ENCODE measurements at regions not wholly inside any gene's neighbourhood (a gene's known extent, or its start where the extent isn't known, plus 50 kb on each side); places are given as distances from the start of the nearest gene placed in this dataset.

DNA sequence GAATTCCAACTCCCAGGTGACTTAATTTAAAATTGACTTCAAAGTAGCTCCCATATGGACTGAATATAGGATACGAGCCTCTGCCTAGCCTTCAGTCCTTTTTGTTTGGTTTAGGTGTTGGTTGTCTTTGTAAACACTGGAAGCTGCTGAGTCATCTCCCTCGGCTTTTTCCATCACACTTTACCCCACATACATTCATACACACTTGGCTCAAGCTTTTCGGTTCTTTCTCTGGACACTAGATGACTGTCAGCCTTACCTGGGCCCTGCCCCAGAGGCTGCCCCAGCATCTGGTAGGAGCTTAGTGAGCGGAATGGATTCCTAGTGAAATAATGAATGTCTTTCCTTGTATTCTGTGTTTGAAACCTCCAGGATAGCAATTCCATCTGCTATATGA lies 201.5 kb upstream of the IL12A start:
- Histone ChIP-seq H3K4me1 (ENCODE audit: insufficient read depth, low read length) (no peaks in the 10 kb centered on the region), H3K4me3 (ENCODE audit: low read length) (no peak overlapping the region), H3K36me3 (ENCODE audit: insufficient read depth, low read length) (no peaks in the 10 kb centered on the region), H2AFZ (ENCODE audit: low read depth, low read length) (no peak overlapping the region), H3K9me3 (ENCODE audit: low read length) (no peaks in the 10 kb centered on the region), H3K27me3 (ENCODE audit: insufficient read depth, low read length) (no peaks in the 10 kb centered on the region)

DNA sequence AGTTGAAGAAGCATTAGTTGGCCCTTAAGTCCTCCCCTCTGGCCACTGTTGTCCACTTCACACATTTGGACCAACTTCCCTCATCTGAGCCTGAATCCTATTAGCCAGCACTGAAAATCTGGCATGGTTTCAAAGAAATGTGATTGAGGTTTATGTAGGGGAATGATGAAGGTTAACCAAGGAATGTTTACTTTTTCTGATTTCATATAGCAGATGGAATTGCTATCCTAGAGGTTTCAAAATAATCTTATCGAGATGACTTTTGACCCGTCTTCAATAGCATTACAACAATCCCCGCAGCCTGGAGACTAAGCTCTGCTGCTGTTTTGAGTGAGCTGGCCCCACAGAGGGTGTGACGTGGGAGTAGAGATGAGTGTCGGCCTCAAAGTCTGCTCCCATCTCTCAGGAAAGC lies 200.8 kb upstream of the IL12A start:
- Histone ChIP-seq H3K9me3 (ENCODE audit: low read length) (no peaks in the 10 kb centered on the region), H3K4me1 (ENCODE audit: insufficient read depth, low read length) (no peaks in the 10 kb centered on the region), H3K27me3 (ENCODE audit: insufficient read depth, low read length) (no peaks in the 10 kb centered on the region), H2AFZ (ENCODE audit: low read depth, low read length) (no peak overlapping the region), H3K4me3 (ENCODE audit: low read length) (no peak overlapping the region), H3K36me3 (ENCODE audit: insufficient read depth, low read length) (no peaks in the 10 kb centered on the region)

DNA sequence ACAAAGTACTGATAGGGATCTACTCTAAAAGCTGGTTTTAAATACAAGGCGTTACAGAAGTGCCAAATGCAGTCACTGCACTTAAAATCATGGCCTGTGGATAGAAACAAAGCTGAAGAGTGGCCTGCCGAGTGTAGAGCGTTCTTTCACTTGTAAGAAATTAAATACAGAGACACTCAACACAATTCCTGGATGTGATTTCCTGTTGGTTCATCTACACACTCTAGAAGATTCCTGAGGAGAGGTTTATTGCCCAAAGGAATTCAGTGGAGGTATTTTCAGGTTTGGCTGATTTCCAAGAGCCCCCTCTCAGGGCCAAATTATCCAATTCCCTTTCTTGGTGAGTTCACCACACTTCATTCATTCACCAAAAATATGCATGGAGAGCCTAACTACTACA lies 200.3 kb upstream of the IL12A start:
- Histone ChIP-seq H2AFZ (ENCODE audit: low read depth, low read length) (no peak overlapping the region), H3K9me3 (ENCODE audit: low read length) (no peaks in the 10 kb centered on the region), H3K27me3 (ENCODE audit: insufficient read depth, low read length) (no peaks in the 10 kb centered on the region), H3K4me1 (ENCODE audit: insufficient read depth, low read length) (no peaks in the 10 kb centered on the region), H3K4me3 (ENCODE audit: low read length) (no peak overlapping the region), H3K36me3 (ENCODE audit: insufficient read depth, low read length) (no peaks in the 10 kb centered on the region)

DNA sequence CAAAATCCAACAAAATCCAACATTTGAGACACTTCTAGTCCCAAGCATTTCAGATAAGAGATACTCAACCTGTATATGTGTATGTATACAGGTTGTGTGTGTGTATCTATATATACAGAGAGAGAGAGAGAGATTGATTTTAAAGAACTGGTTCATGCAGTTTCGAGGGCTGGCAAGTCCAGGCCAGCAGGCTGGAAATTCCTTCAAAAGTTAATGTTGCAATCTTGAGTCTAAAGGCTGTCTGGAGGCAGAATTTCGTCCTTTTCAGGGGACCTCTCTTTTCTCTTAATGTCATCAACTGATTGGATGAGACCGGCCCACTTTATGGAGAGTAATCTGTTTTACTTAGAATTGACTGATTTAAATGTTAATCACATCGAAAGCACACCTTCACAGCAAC lies 199.6 kb upstream of the IL12A start:
- Histone ChIP-seq H2AFZ (ENCODE audit: low read depth, low read length) (no peak overlapping the region), H3K4me1 (ENCODE audit: insufficient read depth, low read length) (no peaks in the 10 kb centered on the region), H3K36me3 (ENCODE audit: insufficient read depth, low read length) (no peaks in the 10 kb centered on the region), H3K4me3 (ENCODE audit: low read length) (no peak overlapping the region), H3K27me3 (ENCODE audit: insufficient read depth, low read length) (no peaks in the 10 kb centered on the region), H3K9me3 (ENCODE audit: low read length) (no peaks in the 10 kb centered on the region)

DNA sequence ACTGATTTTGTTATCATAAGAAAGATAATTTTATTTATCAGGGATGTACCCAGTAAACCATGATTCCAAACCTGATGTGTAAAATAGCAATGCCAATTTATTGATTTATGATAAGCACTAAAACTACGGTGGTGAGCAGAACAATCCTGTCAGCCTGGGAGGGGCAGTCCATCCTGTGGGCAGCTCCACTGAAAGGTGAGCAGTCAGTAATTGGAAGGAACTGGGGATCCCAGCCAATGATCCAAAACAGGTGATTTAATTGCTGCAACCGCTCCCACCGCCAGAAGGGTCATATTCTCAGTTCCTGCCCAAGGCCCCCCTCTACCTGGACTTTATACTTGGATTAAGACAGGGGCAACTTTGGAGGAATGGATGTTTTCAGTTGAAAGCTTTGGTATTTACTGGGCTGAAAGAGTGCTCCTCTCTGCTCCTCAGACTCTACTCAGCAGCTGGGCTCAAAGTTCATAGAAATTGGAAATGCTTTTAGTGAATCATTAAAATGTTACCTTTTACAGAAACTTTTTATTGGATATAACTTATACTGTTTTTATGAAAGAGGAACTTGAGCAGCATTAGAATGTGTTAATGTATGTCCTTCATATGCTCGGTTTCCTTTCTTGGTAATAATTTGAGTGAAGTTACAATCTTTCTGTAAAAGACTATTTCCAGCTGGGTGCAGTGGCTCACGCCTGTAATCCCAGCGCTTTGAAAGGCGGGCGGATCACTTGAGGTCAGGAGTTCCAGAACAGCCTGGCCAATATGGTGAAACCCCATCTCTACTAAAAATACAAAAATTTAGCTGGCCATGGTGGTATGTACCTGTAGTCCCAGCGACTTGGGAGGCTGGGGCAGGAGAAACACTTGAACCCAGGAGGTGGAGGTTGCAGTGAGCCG lies 198.6 kb upstream of the IL12A start:
- Histone ChIP-seq H2AFZ (ENCODE audit: low read depth, low read length) (no peak overlapping the region), H3K27me3 (ENCODE audit: insufficient read depth, low read length) (no peaks in the 10 kb centered on the region), H3K4me1 (ENCODE audit: insufficient read depth, low read length) (no peaks in the 10 kb centered on the region), H3K4me3 (ENCODE audit: low read length) (no peak overlapping the region), H3K9me3 (ENCODE audit: low read length) (no peaks in the 10 kb centered on the region), H3K36me3 (ENCODE audit: insufficient read depth, low read length) (no peaks in the 10 kb centered on the region)

DNA sequence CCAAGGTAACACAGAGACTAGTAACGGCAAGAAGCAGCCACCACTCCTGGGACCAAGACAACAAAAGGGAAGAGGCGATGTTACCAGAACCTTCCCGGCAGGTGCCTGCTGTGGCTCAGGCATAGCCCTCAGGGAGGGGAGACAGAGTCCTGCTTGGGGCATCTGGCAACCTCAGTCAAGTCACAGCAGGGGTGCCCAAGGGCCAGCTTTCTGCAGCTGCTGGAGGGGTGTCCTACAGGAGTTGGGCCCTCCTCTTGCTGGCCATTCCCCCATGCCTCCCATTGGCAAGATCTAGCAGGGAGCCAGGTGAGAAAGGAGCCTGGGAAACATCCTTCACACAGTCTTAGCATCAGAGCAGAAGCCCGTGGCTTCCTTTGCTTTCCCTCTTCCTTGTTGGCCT lies 197.3 kb upstream of the IL12A start:
- Histone ChIP-seq H3K27me3 (ENCODE audit: insufficient read depth, low read length) (no peaks in the 10 kb centered on the region), H3K36me3 (ENCODE audit: insufficient read depth, low read length) (no peaks in the 10 kb centered on the region), H3K4me1 (ENCODE audit: insufficient read depth, low read length) (no peaks in the 10 kb centered on the region), H2AFZ (ENCODE audit: low read depth, low read length) (no peak overlapping the region), H3K9me3 (ENCODE audit: low read length) (no peaks in the 10 kb centered on the region), H3K4me3 (ENCODE audit: low read length) (no peak overlapping the region)

DNA sequence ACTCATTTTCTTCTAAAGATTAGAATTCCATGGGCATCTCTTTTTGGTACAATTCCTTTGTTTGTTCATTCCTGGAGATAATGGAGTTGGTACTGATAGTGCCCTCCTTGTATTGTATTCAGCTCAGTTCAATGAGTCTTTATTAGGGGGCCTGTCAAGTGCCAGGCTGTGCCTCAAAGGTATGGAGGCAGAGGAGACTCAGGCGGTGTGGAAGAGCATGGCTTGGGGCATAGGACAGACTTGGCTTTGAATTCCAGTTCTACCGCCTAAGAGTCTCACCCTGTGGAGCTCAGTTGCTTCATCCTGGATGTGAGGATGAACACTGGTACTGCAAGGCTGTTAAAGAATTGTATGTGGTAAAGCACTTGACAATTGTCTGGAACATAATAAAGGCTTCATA lies 196.6 kb upstream of the IL12A start:
- Histone ChIP-seq H2AFZ (ENCODE audit: low read depth, low read length) (no peak overlapping the region), H3K36me3 (ENCODE audit: insufficient read depth, low read length) (no peaks in the 10 kb centered on the region), H3K27me3 (ENCODE audit: insufficient read depth, low read length) (no peaks in the 10 kb centered on the region), H3K9me3 (ENCODE audit: low read length) (no peaks in the 10 kb centered on the region), H3K4me3 (ENCODE audit: low read length) (no peak overlapping the region), H3K4me1 (ENCODE audit: insufficient read depth, low read length) (no peaks in the 10 kb centered on the region)

DNA sequence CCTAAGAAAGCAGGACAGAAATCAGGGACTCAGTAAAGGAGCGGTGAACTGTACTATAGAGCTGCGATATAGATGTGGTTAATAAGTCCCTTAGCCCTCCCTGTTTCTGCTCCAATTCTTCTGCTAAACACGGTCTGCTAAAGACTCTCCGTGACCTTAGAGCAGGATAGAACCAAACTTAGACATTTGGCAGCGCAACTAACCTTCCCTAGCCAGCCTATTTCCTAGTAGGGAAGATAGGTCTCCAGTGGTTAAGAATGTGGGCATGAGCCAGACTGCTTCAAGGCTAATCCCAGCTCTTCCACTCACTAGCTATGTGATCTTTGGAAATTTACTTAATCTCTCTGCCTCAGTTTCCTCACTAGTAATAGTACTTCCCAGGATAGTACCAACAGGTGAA lies 193.6 kb upstream of the IL12A start:
- no peaks in the 10 kb centered on the region for H3K27me3 ChIP-seq (ENCODE audit: insufficient read depth, low read length)
- H3K4me3 ChIP-seq (ENCODE audit: low read length) = no peak overlapping the region
- no peaks in the 10 kb centered on the region for H3K36me3 ChIP-seq (ENCODE audit: insufficient read depth, low read length)
- no peaks in the 10 kb centered on the region for H3K9me3 ChIP-seq (ENCODE audit: low read length)
- H2AFZ ChIP-seq (ENCODE audit: low read depth, low read length) = no peak overlapping the region
- peaks cover 12% of the 10 kb centered on the region for H3K4me1 ChIP-seq (ENCODE audit: insufficient read depth, low read length)

DNA sequence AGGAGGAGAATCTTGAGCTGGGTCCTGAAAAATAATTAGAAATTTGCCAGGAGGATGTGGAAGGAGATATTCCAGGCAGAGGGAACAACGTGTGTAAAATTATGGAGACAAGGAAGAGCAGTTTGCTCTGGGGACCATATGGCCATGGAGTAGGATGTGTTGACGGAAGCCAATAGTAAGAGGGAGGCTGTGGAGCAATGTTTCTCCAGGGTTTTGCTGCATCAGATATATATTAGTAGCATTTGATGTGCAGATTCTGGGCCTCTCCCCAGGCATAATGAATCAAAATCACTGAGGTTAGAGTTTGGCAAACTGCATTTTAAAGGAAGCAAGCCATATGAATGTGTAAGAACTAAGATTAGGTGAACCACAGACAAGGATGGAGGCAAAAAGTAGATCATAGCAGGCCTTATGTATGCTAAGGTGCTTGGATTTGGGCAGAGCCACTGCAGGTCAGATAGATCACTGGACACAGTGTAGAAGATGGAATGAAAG lies 192.9 kb upstream of the IL12A start:
- Histone ChIP-seq H3K4me3 (ENCODE audit: low read length) (no peak overlapping the region), H2AFZ (ENCODE audit: low read depth, low read length) (no peak overlapping the region), H3K4me1 (ENCODE audit: insufficient read depth, low read length) (peaks cover 12% of the 10 kb centered on the region), H3K9me3 (ENCODE audit: low read length) (no peaks in the 10 kb centered on the region), H3K27me3 (ENCODE audit: insufficient read depth, low read length) (no peaks in the 10 kb centered on the region), H3K36me3 (ENCODE audit: insufficient read depth, low read length) (no peaks in the 10 kb centered on the region)

DNA sequence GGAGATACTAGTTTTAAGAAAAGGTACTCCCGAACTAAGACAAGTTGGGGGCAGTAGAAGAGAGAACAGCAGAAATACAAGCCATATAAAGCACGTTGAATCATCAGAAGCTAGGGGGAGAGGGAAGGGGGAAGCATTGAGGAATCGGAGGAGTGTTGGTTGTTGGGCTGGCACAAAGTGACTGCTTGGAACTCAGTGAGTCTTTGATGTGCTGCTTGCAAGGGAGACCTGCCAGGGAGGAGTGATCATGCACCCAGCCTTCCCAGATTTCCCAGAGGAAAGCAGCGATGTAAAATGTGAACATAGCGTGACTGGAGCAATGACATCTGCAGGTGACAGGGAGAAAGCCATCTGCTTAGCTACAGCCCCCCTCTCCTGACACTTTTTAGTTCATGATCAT lies 192.4 kb upstream of the IL12A start:
- peaks cover 12% of the 10 kb centered on the region for H3K4me1 ChIP-seq (ENCODE audit: insufficient read depth, low read length)
- no peaks in the 10 kb centered on the region for H3K27me3 ChIP-seq (ENCODE audit: insufficient read depth, low read length)
- no peaks in the 10 kb centered on the region for H3K9me3 ChIP-seq (ENCODE audit: low read length)
- H3K36me3 ChIP-seq (ENCODE audit: insufficient read depth, low read length) = no peaks in the 10 kb centered on the region
- H3K4me3 ChIP-seq (ENCODE audit: low read length) = no peak overlapping the region
- H2AFZ ChIP-seq (ENCODE audit: low read depth, low read length) = no peak overlapping the region

DNA sequence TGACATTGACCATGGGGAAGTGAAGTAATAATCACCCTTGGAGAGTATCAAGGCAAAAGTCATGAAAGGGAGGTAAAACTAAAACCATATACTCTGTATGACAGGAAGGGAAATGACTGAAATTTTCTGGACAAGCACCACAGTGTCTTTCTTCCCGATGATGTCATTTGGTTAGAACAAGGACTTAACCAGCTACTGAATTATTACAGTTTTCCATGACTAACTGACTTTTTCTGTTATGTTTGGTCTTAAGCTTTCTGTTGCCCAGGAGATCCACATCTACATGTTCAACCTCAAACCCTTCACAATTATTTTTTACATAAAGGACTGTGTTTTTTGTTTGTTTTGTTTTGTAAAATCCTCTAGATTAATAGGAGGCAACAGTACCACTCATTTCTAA lies 191.9 kb upstream of the IL12A start:
- Histone ChIP-seq H3K4me3 (ENCODE audit: low read length) (no peak overlapping the region), H3K36me3 (ENCODE audit: insufficient read depth, low read length) (no peaks in the 10 kb centered on the region), H3K4me1 (ENCODE audit: insufficient read depth, low read length) (peaks cover 12% of the 10 kb centered on the region), H2AFZ (ENCODE audit: low read depth, low read length) (no peak overlapping the region), H3K27me3 (ENCODE audit: insufficient read depth, low read length) (no peaks in the 10 kb centered on the region), H3K9me3 (ENCODE audit: low read length) (no peaks in the 10 kb centered on the region)

DNA sequence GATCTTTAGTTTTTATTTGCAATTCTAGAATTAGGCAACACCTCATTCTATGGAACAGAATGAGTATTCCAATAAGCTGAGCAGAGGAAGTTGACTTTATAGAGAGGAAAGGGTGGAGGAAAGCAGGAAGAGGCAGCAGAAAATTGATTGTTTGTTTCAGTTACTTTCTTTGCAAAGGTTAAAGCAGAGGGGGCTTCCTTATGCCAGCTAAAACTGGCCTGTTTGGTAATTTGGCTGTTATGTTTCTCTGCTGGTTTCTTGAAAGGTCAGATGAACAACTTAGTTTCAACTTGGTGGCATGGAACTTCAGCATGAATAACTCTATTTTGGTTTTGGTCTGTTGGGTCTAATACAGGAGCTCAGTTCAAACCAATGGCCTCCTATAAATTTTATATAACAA lies 190.9 kb upstream of the IL12A start:
- H3K9me3 ChIP-seq (ENCODE audit: low read length) = no peaks in the 10 kb centered on the region
- H3K36me3 ChIP-seq (ENCODE audit: insufficient read depth, low read length) = no peaks in the 10 kb centered on the region
- no peaks in the 10 kb centered on the region for H3K27me3 ChIP-seq (ENCODE audit: insufficient read depth, low read length)
- H3K4me3 ChIP-seq (ENCODE audit: low read length) = no peak overlapping the region
- no peak overlapping the region for H2AFZ ChIP-seq (ENCODE audit: low read depth, low read length)
- peaks cover 12% of the 10 kb centered on the region for H3K4me1 ChIP-seq (ENCODE audit: insufficient read depth, low read length)

DNA sequence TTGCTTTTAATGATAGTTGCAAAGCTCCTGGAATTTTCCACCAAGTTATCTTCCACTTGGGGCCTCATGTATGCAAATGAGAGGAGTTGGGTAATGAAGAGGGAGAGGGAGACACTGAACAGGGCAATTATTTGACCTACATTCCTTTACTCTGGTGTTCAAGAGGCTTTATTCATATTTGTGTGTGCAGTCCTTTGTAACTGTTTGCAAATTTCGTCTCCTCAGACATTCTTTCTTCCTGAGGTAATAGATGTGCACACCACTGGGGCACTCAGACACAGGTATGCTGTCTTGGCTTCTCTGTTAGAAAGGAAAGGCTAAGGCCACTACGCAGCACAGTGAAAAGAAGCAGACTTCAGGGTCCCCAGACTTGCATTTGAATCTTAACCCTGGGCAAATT lies 189.7 kb upstream of the IL12A start:
- Histone ChIP-seq H3K36me3 (ENCODE audit: insufficient read depth, low read length) (no peaks in the 10 kb centered on the region), H3K9me3 (ENCODE audit: low read length) (no peaks in the 10 kb centered on the region), H3K27me3 (ENCODE audit: insufficient read depth, low read length) (no peaks in the 10 kb centered on the region), H2AFZ (ENCODE audit: low read depth, low read length) (no peak overlapping the region), H3K4me3 (ENCODE audit: low read length) (no peak overlapping the region), H3K4me1 (ENCODE audit: insufficient read depth, low read length) (peaks cover 12% of the 10 kb centered on the region)

All from neuron (in vitro differentiated cells).